ENCODE measurements at regions not wholly inside any gene's neighbourhood (a gene's known extent, or its start where the extent isn't known, plus 50 kb on each side); places are given as distances from the start of the nearest gene placed in this dataset.
"Not testable (repeated sequence)": the region's sequence is repeated elsewhere in the genome, so short reads cannot be mapped to it uniquely, and the experiment has no call there.

GRCh38 chr7:106372126-106372525 lies 87.3 kb upstream of the NAMPT start:
- no peak for FAIRE-seq

GRCh38 chr7:106371629-106372028 lies 86.8 kb upstream of the NAMPT start:
- no peak for FAIRE-seq

GRCh38 chr7:106370542-106370941 lies 85.8 kb upstream of the NAMPT start:
- no peak for FAIRE-seq

GRCh38 chr7:106369816-106370215 lies 85.0 kb upstream of the NAMPT start:
- no peak for FAIRE-seq

GRCh38 chr7:106369352-106369751 lies 84.6 kb upstream of the NAMPT start:
- FAIRE-seq = no peak

GRCh38 chr7:106367664-106368063 lies 82.9 kb upstream of the NAMPT start:
- no peak for FAIRE-seq

GRCh38 chr7:106367018-106367420 lies 82.2 kb upstream of the NAMPT start:
- no peak for FAIRE-seq

- no peak for FAIRE-seq
Observed at GRCh38 chr7:106365252-106366005, 80.6 kb upstream of the NAMPT start.

GRCh38 chr7:106362507-106362906 lies 77.7 kb upstream of the NAMPT start:
- not testable (repeated sequence) for FAIRE-seq

- no peak for FAIRE-seq
Observed at GRCh38 chr7:106358103-106358663, 73.4 kb upstream of the NAMPT start.

- no peak for FAIRE-seq
Observed at GRCh38 chr7:106357675-106358074, 72.9 kb upstream of the NAMPT start.

GRCh38 chr7:106354822-106355221 lies 70.0 kb upstream of the NAMPT start:
- FAIRE-seq = no peak

GRCh38 chr7:106353944-106354343 lies 69.2 kb upstream of the NAMPT start:
- FAIRE-seq = peak; percentile 43

GRCh38 chr7:106348231-106348630 lies 63.4 kb upstream of the NAMPT start:
- FAIRE-seq = no peak

- FAIRE-seq = no peak
Observed at GRCh38 chr7:106347229-106347833, 62.5 kb upstream of the NAMPT start.

- FAIRE-seq = no peak
Observed at GRCh38 chr7:106346678-106347217, 62.0 kb upstream of the NAMPT start.

GRCh38 chr7:106346167-106346677 lies 61.4 kb upstream of the NAMPT start:
- FAIRE-seq = no peak

- no peak for FAIRE-seq
Observed at GRCh38 chr7:106345421-106346166, 60.8 kb upstream of the NAMPT start.

GRCh38 chr7:106344861-106345260 lies 60.1 kb upstream of the NAMPT start:
- FAIRE-seq = no peak

- FAIRE-seq = no peak
Observed at GRCh38 chr7:106344211-106344610, 59.4 kb upstream of the NAMPT start.

GRCh38 chr7:106342049-106342448 lies 57.3 kb upstream of the NAMPT start:
- FAIRE-seq = not testable (repeated sequence)

- not testable (repeated sequence) for FAIRE-seq
Observed at GRCh38 chr7:106340247-106340596, 55.4 kb upstream of the NAMPT start.
